GM19463 (cell line): ENCODE measurements at regions not wholly inside any gene's neighbourhood (a gene's known extent, or its start where the extent isn't known, plus 50 kb on each side); places are given as distances from the start of the nearest gene placed in this dataset.
"Not testable (repeated sequence)": the region's sequence is repeated elsewhere in the genome, so short reads cannot be mapped to it uniquely, and the experiment has no call there.

ENCODE experiments used
- ATAC-seq: cut with Tn5 transposase; IDR thresholded peaks from one replicate; pipeline ENCODE4 v1.9.1; 2021; ENCODE audit warnings: mild to moderate bottlenecking, moderate library complexity; ENCODE audit not compliant: unreplicated experiment

DNA sequence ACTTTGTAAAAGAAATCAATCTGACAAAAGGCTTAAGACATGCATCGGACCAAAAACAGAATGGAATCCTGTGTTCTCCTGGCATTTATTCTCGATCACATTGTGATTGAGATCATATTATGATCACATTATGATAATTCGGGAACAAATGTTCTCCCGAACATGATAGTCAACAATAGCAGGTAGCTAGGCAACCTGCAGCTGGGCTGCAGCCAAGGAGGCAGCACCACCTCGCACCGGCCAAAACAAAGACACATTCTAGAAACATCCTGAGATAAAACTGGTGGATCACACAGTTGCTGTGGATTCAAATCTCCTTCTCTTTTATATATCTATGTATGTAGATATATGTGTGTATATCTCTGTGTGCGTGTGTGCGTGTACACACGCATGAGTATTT is 480.6 kb upstream of the CYLC2 start:
- no peak for ATAC-seq

GRCh38 chr9:102507044-102507687 is 488.0 kb upstream of the CYLC2 start:
- no peak for ATAC-seq

GRCh38 chr9:102506406-102506805 is 488.7 kb upstream of the CYLC2 start:
- ATAC-seq = no peak

DNA sequence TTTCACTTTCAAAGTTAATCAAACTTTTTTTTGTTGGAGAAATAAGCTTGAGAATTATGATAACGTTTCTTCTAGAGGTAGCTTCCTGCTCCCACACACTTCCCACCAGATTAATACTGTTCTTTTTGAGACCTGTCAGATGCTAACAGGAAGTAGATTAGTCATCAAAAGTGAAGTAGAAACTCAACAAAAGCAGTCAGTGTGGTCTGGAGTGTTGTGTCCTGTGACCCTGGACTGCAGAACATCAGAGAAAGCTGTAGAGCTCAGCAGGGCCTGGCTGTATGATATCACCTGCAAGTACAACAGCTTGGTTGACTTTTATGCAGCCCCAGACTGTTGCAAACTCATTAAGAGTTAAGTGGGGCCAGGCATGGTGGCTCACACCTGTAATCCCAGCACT is 495.7 kb upstream of the CYLC2 start:
- ATAC-seq = peak; percentile 63

GRCh38 chr9:102497709-102498108 is 497.4 kb upstream of the CYLC2 start:
- no peak for ATAC-seq

GRCh38 chr9:102486976-102487375 is 508.2 kb upstream of the CYLC2 start:
- ATAC-seq = not testable (repeated sequence)

- no peak for ATAC-seq
Observed at GRCh38 chr9:102483651-102484050, 511.5 kb upstream of the CYLC2 start.

DNA sequence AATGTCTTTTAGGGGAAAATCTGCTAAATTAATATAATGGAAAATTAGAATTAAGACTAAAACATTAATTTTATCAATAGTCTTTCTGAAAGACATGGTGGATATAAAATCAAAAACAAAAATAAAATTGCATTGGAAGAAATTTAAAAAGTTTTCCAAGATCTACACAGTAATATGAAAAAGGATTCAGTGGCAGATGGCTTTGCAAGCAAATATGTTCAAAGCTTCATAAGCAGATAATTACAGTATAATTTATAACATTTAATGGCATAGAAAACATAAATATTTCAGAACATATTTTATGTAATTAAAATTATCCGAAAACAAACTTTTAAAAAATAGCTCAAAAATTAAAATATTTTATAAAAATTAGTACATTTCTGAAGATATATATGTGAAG is 512.4 kb upstream of the CYLC2 start:
- ATAC-seq = no peak

DNA sequence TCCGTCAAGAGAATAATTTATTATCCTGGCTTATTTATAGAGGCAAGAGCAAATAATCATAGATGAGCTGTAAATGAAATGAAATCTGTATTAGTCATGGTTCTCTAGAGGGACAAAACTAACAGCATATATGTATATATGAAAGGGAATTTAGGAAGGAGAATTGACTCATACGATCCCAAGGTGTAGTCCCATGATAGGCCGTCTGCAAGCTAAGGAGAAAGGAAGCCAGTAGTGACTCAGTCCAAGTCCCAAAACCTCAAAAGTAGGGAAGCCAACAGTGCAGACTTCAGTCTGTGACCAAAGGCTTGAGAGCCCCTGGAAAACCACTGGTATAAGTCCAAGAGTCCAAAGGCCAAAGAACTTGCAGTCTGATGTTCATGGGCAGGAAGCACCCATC is 515.9 kb upstream of the CYLC2 start:
- ATAC-seq = no peak

DNA sequence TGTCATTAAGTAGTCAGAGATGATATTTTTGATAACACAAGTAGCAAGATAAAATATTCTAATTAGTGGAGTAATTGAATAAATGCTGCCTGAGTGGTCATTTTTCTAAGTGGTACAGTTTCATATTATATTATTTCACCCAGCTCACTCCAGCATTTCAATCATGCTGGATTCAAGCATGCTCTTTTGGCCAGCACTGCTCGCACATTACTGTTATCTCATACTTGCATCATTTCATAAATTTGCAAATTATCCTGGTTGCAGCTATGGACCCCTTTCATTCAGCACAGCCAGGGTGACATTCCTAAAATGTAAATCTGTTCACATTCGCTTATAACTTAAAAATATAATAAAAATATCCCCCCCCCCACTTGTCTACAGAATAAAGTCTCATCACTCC is 520.8 kb upstream of the CYLC2 start:
- ATAC-seq = no peak

GRCh38 chr9:102469430-102469829 is 525.7 kb upstream of the CYLC2 start:
- ATAC-seq = not testable (repeated sequence)

GRCh38 chr9:102461156-102461819 is 533.8 kb upstream of the CYLC2 start:
- no peak for ATAC-seq

DNA sequence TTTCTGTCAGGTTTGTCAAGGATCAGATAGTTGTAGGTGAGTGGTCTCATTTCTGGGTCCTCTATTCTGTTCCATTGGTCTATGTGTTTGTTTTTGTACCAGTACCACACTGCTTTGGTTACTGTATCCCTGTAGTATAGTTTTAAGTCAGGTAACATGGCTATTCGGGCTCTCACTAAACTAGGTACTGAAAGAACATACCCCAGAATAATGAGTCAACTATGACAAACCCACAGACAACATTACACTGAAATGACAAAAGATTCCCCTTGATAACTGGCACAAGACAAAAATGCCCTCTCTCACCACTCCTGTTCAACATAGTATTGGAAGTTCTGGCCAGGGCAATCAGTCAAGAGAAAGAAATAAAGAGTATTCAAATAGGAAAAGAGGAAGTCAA is 535.3 kb upstream of the CYLC2 start:
- ATAC-seq = no peak

- ATAC-seq = no peak
Observed at GRCh38 chr9:102456562-102456961, 538.6 kb upstream of the CYLC2 start.

- no peak for ATAC-seq
Observed at GRCh38 chr9:102445906-102446305, 549.2 kb upstream of the CYLC2 start.

- ATAC-seq = no peak
Observed at GRCh38 chr9:102445181-102445747, 549.9 kb upstream of the CYLC2 start.

GRCh38 chr9:102439583-102439982 is 555.5 kb upstream of the CYLC2 start:
- ATAC-seq = no peak

- not testable (repeated sequence) for ATAC-seq
Observed at GRCh38 chr9:102436599-102436998, 558.5 kb upstream of the CYLC2 start.

DNA sequence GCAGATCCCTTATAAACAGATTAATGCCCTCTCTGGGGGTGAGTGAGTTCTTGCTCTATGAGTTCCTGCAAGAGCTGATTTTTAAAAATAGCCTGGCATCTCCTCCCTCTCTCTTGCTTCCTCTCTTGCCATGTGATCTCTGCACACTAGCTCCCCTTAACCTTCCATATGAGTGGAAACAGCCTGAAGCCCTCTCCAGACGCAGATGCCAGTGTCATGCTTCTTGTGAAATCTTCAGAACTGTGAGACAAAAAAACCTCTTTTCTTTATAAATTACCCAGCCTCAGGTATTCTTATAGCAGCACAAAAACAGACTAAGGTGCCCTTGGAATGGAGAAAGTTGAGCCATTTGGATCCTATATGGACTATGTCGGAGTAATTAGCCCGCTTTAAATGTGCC is 559.7 kb upstream of the CYLC2 start:
- no peak for ATAC-seq

- no peak for ATAC-seq
Observed at GRCh38 chr9:102434545-102434944, 560.6 kb upstream of the CYLC2 start.

- ATAC-seq = no peak
Observed at GRCh38 chr9:102428305-102428704, 566.8 kb upstream of the CYLC2 start.

DNA sequence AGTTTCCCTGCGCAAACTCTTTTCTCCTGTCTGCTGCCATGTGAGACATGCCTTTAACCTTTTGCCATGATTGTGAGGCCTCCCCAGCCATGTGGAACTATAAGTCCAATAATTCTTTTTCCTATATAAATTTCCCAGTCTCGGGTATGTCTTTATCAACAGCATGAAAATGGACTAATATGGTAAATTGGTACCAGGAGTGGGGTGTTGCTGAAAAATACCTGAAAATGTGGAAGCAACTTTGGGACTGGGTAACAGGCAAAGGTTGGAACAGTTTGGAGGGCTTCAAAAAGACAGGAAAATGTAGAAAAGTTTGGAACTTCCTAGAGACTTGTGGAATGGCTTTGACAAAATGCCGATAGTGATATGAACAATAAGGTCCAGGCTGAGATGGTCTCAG is 578.9 kb upstream of the CYLC2 start:
- not testable (repeated sequence) for ATAC-seq
